Neural cell (in vitro differentiated cells): ENCODE measurements at regions not wholly inside any gene's neighbourhood (a gene's known extent, or its start where the extent isn't known, plus 50 kb on each side); places are given as distances from the start of the nearest gene placed in this dataset.

Experiments
- H2AFZ ChIP-seq: fragments of 200-600, 300-800 bp; sonication (generic), shearing (Covaris generic); 2 replicates; pipeline ENCODE4 v1.6.0; 2014; ENCODE audit warnings: low read depth, mild to moderate bottlenecking, antibody characterized with exemption, low read length, moderate library complexity
- H3F3A ChIP-seq: fragments of 200-600 bp; shearing (Covaris generic); 2 replicates; pipeline ENCODE4 v1.6.1; 2016; ENCODE audit warnings: mild to moderate bottlenecking, moderate library complexity, mixed read lengths, antibody characterized with exemption, low read length; ENCODE audit not compliant: insufficient read depth, poor library complexity, severe bottlenecking
- H3K27ac ChIP-seq: fragments of 200-600, 300-800 bp; sonication (generic), shearing (Covaris generic); 2 replicates; pipeline ENCODE4 v1.5.1; 2014; ENCODE audit warnings: mild to moderate bottlenecking, low read length, moderate library complexity
- H3K27me3 ChIP-seq: fragments of 300-800, 200-600 bp; sonication (generic), shearing (Covaris generic); 2 replicates; pipeline ENCODE4 v1.6.0; 2014; ENCODE audit warnings: mild to moderate bottlenecking, low read depth, low read length, moderate library complexity; ENCODE audit not compliant: insufficient read depth
- H3K36me3 ChIP-seq: fragments of 300-800, 200-600 bp; sonication (generic), shearing (Covaris generic); 2 replicates; pipeline ENCODE4 v1.5.1; 2014; ENCODE audit warnings: mild to moderate bottlenecking, antibody characterized with exemption, low read length, moderate library complexity; ENCODE audit not compliant: insufficient read depth
- H3K4me2 ChIP-seq: fragments of 300-800, 200-600 bp; sonication (generic), shearing (Covaris generic); 2 replicates; pipeline ENCODE4 v1.6.0; 2014; ENCODE audit warnings: mild to moderate bottlenecking, low read length
- H3K4me3 ChIP-seq: fragments of 300-800, 200-600 bp; sonication (generic), shearing (Covaris generic); 2 replicates; pipeline ENCODE4 v1.5.1; 2014; ENCODE audit warnings: mild to moderate bottlenecking, low read length, moderate library complexity
- H3K79me2 ChIP-seq: fragments of 200-600 bp; shearing (Covaris generic); replicated peaks from 2 replicates; pipeline ENCODE4 v1.6.0; 2014; ENCODE audit warnings: mild to moderate bottlenecking, low read length, moderate library complexity; ENCODE audit not compliant: insufficient read depth
- H3K9ac ChIP-seq: fragments of 300-800, 200-600 bp; sonication (generic), shearing (Covaris generic); 2 replicates; pipeline ENCODE4 v1.6.1; 2016; ENCODE audit warnings: mild to moderate bottlenecking, low read length, mixed read lengths
- H3K9me2 ChIP-seq: fragments of 200-600 bp; shearing (Covaris generic); 2 replicates; pipeline ENCODE4 v1.6.1; 2016; ENCODE audit warnings: mild to moderate bottlenecking, low read length, mixed read lengths; ENCODE audit not compliant: insufficient read depth
- H3K9me3 ChIP-seq: fragments of 200-600, 300-800 bp; sonication (generic), shearing (Covaris generic); 2 replicates; pipeline ENCODE4 v1.6.1; 2016; ENCODE audit warnings: mild to moderate bottlenecking, mixed run types, low read length, moderate library complexity, mixed read lengths
- H4K20me1 ChIP-seq: fragments of 200-600 bp; shearing (Covaris generic); 2 replicates; pipeline ENCODE4 v1.6.1; 2016; ENCODE audit warnings: mild to moderate bottlenecking, mixed run types; ENCODE audit not compliant: insufficient read depth
- EP300 ChIP-seq: fragments of 450-650 bp; conservative IDR thresholded peaks from 2 replicates; pipeline ENCODE4 v1.6.1; 2014; ENCODE audit warnings: antibody characterized with exemption, mild to moderate bottlenecking, moderate library complexity; ENCODE audit not compliant: poor library complexity, severe bottlenecking
- EZH2 ChIP-seq: fragments of 200-600, 300-800 bp; shearing (Covaris generic), sonication (generic); IDR thresholded peaks from 2 replicates; pipeline ENCODE4 v1.6.1; 2014; ENCODE audit warnings: antibody characterized with exemption, low read length, borderline replicate concordance, mild to moderate bottlenecking; ENCODE audit not compliant: insufficient read depth, poor library complexity, severe bottlenecking
- MXI1 ChIP-seq: fragments of 450-650 bp; conservative IDR thresholded peaks from 2 replicates; pipeline ENCODE4 v1.6.1; 2014; ENCODE audit warnings: antibody characterized with exemption, mild to moderate bottlenecking; ENCODE audit not compliant: poor library complexity, severe bottlenecking
- POLR2AphosphoS5 ChIP-seq: IDR thresholded peaks from 2 replicates; pipeline ENCODE4 v1.6.1; 2012
- RAD21 ChIP-seq: fragments of 450-650 bp; conservative IDR thresholded peaks from 2 replicates; pipeline ENCODE4 v1.6.1; 2014; ENCODE audit warnings: antibody characterized with exemption, mild to moderate bottlenecking, moderate library complexity
- SMC3 ChIP-seq: fragments of 450-650 bp; conservative IDR thresholded peaks from 2 replicates; pipeline ENCODE4 v1.6.1; 2014; ENCODE audit warnings: antibody characterized with exemption, mild to moderate bottlenecking, moderate library complexity; ENCODE audit not compliant: poor library complexity
- TAF1 ChIP-seq: IDR thresholded peaks from 2 replicates; pipeline ENCODE4 v1.6.1; 2012; ENCODE audit warnings: low read depth
- TF ChIP-seq, protein P1 (sequence below): IDR thresholded peaks from 2 replicates; pipeline ENCODE4 v1.6.1; 2012; ENCODE audit warnings: borderline replicate concordance
- TF ChIP-seq, protein P2 (sequence below): fragments of 450-650 bp; IDR thresholded peaks from 2 replicates; pipeline ENCODE4 v1.5.1; 2014; ENCODE audit warnings: antibody characterized with exemption, mild to moderate bottlenecking, moderate library complexity; ENCODE audit not compliant: poor library complexity, severe bottlenecking

- TF ChIP-seq, protein P1, sequence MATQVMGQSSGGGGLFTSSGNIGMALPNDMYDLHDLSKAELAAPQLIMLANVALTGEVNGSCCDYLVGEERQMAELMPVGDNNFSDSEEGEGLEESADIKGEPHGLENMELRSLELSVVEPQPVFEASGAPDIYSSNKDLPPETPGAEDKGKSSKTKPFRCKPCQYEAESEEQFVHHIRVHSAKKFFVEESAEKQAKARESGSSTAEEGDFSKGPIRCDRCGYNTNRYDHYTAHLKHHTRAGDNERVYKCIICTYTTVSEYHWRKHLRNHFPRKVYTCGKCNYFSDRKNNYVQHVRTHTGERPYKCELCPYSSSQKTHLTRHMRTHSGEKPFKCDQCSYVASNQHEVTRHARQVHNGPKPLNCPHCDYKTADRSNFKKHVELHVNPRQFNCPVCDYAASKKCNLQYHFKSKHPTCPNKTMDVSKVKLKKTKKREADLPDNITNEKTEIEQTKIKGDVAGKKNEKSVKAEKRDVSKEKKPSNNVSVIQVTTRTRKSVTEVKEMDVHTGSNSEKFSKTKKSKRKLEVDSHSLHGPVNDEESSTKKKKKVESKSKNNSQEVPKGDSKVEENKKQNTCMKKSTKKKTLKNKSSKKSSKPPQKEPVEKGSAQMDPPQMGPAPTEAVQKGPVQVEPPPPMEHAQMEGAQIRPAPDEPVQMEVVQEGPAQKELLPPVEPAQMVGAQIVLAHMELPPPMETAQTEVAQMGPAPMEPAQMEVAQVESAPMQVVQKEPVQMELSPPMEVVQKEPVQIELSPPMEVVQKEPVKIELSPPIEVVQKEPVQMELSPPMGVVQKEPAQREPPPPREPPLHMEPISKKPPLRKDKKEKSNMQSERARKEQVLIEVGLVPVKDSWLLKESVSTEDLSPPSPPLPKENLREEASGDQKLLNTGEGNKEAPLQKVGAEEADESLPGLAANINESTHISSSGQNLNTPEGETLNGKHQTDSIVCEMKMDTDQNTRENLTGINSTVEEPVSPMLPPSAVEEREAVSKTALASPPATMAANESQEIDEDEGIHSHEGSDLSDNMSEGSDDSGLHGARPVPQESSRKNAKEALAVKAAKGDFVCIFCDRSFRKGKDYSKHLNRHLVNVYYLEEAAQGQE, result no peak
- peak; percentile 33 for TF ChIP-seq EP300
- TF ChIP-seq, protein P2, sequence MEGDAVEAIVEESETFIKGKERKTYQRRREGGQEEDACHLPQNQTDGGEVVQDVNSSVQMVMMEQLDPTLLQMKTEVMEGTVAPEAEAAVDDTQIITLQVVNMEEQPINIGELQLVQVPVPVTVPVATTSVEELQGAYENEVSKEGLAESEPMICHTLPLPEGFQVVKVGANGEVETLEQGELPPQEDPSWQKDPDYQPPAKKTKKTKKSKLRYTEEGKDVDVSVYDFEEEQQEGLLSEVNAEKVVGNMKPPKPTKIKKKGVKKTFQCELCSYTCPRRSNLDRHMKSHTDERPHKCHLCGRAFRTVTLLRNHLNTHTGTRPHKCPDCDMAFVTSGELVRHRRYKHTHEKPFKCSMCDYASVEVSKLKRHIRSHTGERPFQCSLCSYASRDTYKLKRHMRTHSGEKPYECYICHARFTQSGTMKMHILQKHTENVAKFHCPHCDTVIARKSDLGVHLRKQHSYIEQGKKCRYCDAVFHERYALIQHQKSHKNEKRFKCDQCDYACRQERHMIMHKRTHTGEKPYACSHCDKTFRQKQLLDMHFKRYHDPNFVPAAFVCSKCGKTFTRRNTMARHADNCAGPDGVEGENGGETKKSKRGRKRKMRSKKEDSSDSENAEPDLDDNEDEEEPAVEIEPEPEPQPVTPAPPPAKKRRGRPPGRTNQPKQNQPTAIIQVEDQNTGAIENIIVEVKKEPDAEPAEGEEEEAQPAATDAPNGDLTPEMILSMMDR, result no peak
- no peak for TF ChIP-seq RAD21
- TF ChIP-seq TAF1, result no peak
- no peak for TF ChIP-seq SMC3
- TF ChIP-seq EZH2, result no peak
- H3K9me2 ChIP-seq, result no peaks in the 10 kb centered on the region
- H3K27me3 ChIP-seq, result no peaks in the 10 kb centered on the region
- H3K79me2 ChIP-seq, result no peaks in the 10 kb centered on the region
- H3K36me3 ChIP-seq, result no peaks in the 10 kb centered on the region
- H2AFZ ChIP-seq, result no peak overlapping the region
- H3K27ac ChIP-seq, result no peak overlapping the region
- no peaks in the 10 kb centered on the region for H4K20me1 ChIP-seq
- H3K4me2 ChIP-seq, result no peak overlapping the region
- H3F3A ChIP-seq, result no peaks in the 10 kb centered on the region
- no peaks in the 10 kb centered on the region for H3K9me3 ChIP-seq
- no peak overlapping the region for H3K9ac ChIP-seq
- no peak overlapping the region for H3K4me3 ChIP-seq
Measured at GRCh38 chr11:131242476-131243000, 127.9 kb upstream of the NTM start.

DNA sequence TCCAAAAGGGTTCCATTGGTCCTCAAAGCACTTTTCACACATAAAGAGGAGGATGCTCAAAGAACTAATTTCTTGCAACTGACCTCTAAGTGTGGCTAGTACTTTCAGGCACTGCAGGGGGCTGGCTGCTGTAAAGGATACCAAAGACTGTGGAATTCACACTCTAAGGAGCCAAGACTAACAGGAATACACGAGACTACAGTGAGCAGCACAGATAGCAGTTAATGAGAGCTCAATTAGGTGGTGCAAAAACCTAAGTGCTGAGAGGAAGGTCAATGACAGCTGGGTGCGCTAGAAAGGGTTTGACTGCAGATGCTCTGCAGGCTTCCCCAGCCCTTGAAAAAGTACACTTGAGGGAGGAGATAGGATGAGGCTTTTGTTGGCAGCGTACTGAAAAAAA, 124.3 kb upstream of the NTM start:
- Histone ChIP-seq H3K4me2 (no peak overlapping the region), H3K9me2 (no peaks in the 10 kb centered on the region), H3K4me3 (no peak overlapping the region), H3K9ac (no peak overlapping the region), H3K27me3 (no peaks in the 10 kb centered on the region), H3K9me3 (no peaks in the 10 kb centered on the region), H2AFZ (no peak overlapping the region), H4K20me1 (no peaks in the 10 kb centered on the region), H3F3A (no peaks in the 10 kb centered on the region), H3K36me3 (no peaks in the 10 kb centered on the region), H3K79me2 (no peaks in the 10 kb centered on the region), H3K27ac (no peak overlapping the region)
- TF ChIP-seq MXI1 (no peak), EZH2 (no peak), POLR2AphosphoS5 (peak; percentile 65), SMC3 (no peak)
- TF ChIP-seq, protein P2, result no peak
- TF ChIP-seq, protein P1, result peak; percentile 27
